ENCODE measurements at regions not wholly inside any gene's neighbourhood (a gene's known extent, or its start where the extent isn't known, plus 50 kb on each side); places are given as distances from the start of the nearest gene placed in this dataset.

GRCh38 chr19:29268103-29268502 is 55.2 kb upstream of the UQCRFS1 start:
- TF ChIP-seq RELA (CRISPR knock-in tag; IDR thresholded peaks at IDR 0.05; ENCODE audit: borderline replicate concordance) (no peak), TEAD4 (CRISPR knock-in tag; IDR thresholded peaks at IDR 0.05) (no peak), ZNF425 (CRISPR knock-in tag; conservative IDR thresholded peaks at IDR 0.05) (no peak), PREB (CRISPR knock-in tag; IDR thresholded peaks at IDR 0.05; ENCODE audit: borderline replicate concordance) (no peak), STAT6 (CRISPR knock-in tag; conservative IDR thresholded peaks at IDR 0.05; ENCODE audit: low read depth) (no peak), JUN (CRISPR knock-in tag; IDR thresholded peaks at IDR 0.05) (no peak)
- TF ChIP-seq, protein P1, sequence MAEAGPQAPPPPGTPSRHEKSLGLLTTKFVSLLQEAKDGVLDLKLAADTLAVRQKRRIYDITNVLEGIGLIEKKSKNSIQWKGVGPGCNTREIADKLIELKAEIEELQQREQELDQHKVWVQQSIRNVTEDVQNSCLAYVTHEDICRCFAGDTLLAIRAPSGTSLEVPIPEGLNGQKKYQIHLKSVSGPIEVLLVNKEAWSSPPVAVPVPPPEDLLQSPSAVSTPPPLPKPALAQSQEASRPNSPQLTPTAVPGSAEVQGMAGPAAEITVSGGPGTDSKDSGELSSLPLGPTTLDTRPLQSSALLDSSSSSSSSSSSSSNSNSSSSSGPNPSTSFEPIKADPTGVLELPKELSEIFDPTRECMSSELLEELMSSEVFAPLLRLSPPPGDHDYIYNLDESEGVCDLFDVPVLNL (CRISPR knock-in tag; IDR thresholded peaks at IDR 0.05; ENCODE audit: borderline replicate concordance, low read depth): no peak
- TF ChIP-seq, protein P2, sequence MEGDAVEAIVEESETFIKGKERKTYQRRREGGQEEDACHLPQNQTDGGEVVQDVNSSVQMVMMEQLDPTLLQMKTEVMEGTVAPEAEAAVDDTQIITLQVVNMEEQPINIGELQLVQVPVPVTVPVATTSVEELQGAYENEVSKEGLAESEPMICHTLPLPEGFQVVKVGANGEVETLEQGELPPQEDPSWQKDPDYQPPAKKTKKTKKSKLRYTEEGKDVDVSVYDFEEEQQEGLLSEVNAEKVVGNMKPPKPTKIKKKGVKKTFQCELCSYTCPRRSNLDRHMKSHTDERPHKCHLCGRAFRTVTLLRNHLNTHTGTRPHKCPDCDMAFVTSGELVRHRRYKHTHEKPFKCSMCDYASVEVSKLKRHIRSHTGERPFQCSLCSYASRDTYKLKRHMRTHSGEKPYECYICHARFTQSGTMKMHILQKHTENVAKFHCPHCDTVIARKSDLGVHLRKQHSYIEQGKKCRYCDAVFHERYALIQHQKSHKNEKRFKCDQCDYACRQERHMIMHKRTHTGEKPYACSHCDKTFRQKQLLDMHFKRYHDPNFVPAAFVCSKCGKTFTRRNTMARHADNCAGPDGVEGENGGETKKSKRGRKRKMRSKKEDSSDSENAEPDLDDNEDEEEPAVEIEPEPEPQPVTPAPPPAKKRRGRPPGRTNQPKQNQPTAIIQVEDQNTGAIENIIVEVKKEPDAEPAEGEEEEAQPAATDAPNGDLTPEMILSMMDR (IDR thresholded peaks at IDR 0.05): no peak

Data from WTC11 (cell line).